Stimulated activated CD4-positive, alpha-beta T cell treated with anti-CD3 and anti-CD28 coated beads, TNF-alpha, amount 100 ng/mL, for 24 hours (primary cell): ENCODE measurements at regions not wholly inside any gene's neighbourhood (a gene's known extent, or its start where the extent isn't known, plus 50 kb on each side); places are given as distances from the start of the nearest gene placed in this dataset.
A peak's percentile ranks its signal among the peaks of the same experiment; 100 is the strongest.
"Not testable (repeated sequence)": the region's sequence is repeated elsewhere in the genome, so short reads cannot be mapped to it uniquely, and the experiment has no call there.

Source experiments
- DNase-seq, 3 experiments: peaks; one replicate each; pipeline ENCODE4 v3.0.0-alpha.2; 2020; ENCODE audit warnings: low read depth in 3 of 3

GRCh38 chr6:137545073-137545472 is 50.9 kb upstream of the OLIG3 start:
- DNase-seq: no peak

GRCh38 chr6:137547186-137547585 is 53.0 kb upstream of the OLIG3 start:
- DNase-seq: no peak

GRCh38 chr6:137547601-137548000 is 53.4 kb upstream of the OLIG3 start:
- DNase-seq: no peak

- DNase-seq: no peak
Observed at GRCh38 chr6:137549106-137549505, 54.9 kb upstream of the OLIG3 start.

- no peak for DNase-seq
Observed at GRCh38 chr6:137550535-137550934, 56.3 kb upstream of the OLIG3 start.

- DNase-seq: no peak
Observed at GRCh38 chr6:137552146-137552545, 58.0 kb upstream of the OLIG3 start.

- DNase-seq: no peak
Observed at GRCh38 chr6:137552809-137553208, 58.6 kb upstream of the OLIG3 start.

- DNase-seq: peak in 1 of 3 experiments; percentile 32
Observed at GRCh38 chr6:137559521-137560183, 65.5 kb upstream of the OLIG3 start.

- no peak for DNase-seq
Observed at GRCh38 chr6:137560184-137560563, 66.0 kb upstream of the OLIG3 start.

GRCh38 chr6:137568067-137568466 is 73.9 kb upstream of the OLIG3 start:
- no peak for DNase-seq

- DNase-seq: no peak
Observed at GRCh38 chr6:137570393-137570792, 76.2 kb upstream of the OLIG3 start.

GRCh38 chr6:137571854-137572253 is 77.7 kb upstream of the OLIG3 start:
- peak; percentile 36 to 61 (median 38) for DNase-seq

GRCh38 chr6:137573739-137574138 is 79.5 kb upstream of the OLIG3 start:
- no peak for DNase-seq

- no peak for DNase-seq
Observed at GRCh38 chr6:137579612-137580011, 85.4 kb upstream of the OLIG3 start.

GRCh38 chr6:137581019-137581707 is 87.0 kb upstream of the OLIG3 start:
- no peak for DNase-seq

- DNase-seq: not testable (repeated sequence)
Observed at GRCh38 chr6:137583519-137583918, 89.3 kb upstream of the OLIG3 start.

GRCh38 chr6:137588472-137588871 is 94.3 kb upstream of the OLIG3 start:
- DNase-seq: no peak

- DNase-seq: peak in 2 of 3 experiments; percentile 5 to 36
Observed at GRCh38 chr6:137589067-137589848, 95.1 kb upstream of the OLIG3 start.

- DNase-seq: no peak
Observed at GRCh38 chr6:137590684-137591083, 96.5 kb upstream of the OLIG3 start.

GRCh38 chr6:137601471-137601870 is 107.3 kb upstream of the OLIG3 start:
- DNase-seq: no peak

GRCh38 chr6:137602313-137603197 is 108.4 kb upstream of the OLIG3 start:
- no peak for DNase-seq

- DNase-seq: no peak
Observed at GRCh38 chr6:137610702-137611101, 116.5 kb upstream of the OLIG3 start.
